IMR-90 (cell line): ENCODE measurements at regions not wholly inside any gene's neighbourhood (a gene's known extent, or its start where the extent isn't known, plus 50 kb on each side); places are given as distances from the start of the nearest gene placed in this dataset.

ENCODE experiments used
- ATAC-seq: fragments of 200-7000 bp; cut with Tn5 transposase; 2 replicates; pipeline ENCODE4 v1.9.1; 2020; ENCODE audit warnings: low read depth, mild to moderate bottlenecking, moderate library complexity
- BruUV-seq: library from RNA; stranded (reverse); fragments of 400-500 nt; replicated peaks from 2 replicates; lab custom pipeline; 2021; lab: Mats Ljungman, UMichigan
- CTCF ChIA-PET: fragments of 300-600 bp; formaldehyde crosslinking; extraction: SDS; loops from one replicate; lab custom pipeline; 2021; ENCODE audit warnings: antibody characterized with exemption; lab: Yijun Ruan, JAX
- POLR2A ChIA-PET: fragments of 300-600 bp; sonication (Branson Sonifier 250); formaldehyde crosslinking; loops from one replicate; lab custom pipeline; 2022; ENCODE audit warnings: antibody characterized with exemption; ENCODE audit not compliant: unreplicated experiment; lab: Charles Lee
- DNase-seq: peaks from one replicate; pipeline ENCODE4 v3.0.0; 2013
- H2AFZ ChIP-seq: replicated peaks from 2 replicates; pipeline ENCODE3; 2013; ENCODE audit warnings: low read length, mild to moderate bottlenecking; ENCODE audit not compliant: poor library complexity
- H2AK5ac ChIP-seq: 2 replicates; pipeline ENCODE4 v1.6.1; 2013; ENCODE audit warnings: low read depth, low read length, inconsistent platforms
- H2AK9ac ChIP-seq: replicated peaks from 2 replicates; pipeline ENCODE3; 2013; ENCODE audit warnings: mild to moderate bottlenecking, low read depth, low read length, moderate library complexity; ENCODE audit not compliant: poor library complexity
- H2BK120ac ChIP-seq: 2 replicates; pipeline ENCODE4 v1.6.1; 2013; ENCODE audit warnings: low read depth, low read length, inconsistent platforms
- H2BK15ac ChIP-seq: 3 replicates; pipeline ENCODE4 v1.6.1; 2013; ENCODE audit warnings: low read depth, low read length, inconsistent platforms
- H2BK20ac ChIP-seq: 2 replicates; pipeline ENCODE4 v1.6.1; 2013; ENCODE audit warnings: low read depth, mild to moderate bottlenecking, inconsistent platforms, low read length, moderate library complexity
- H2BK5ac ChIP-seq: 2 replicates; pipeline ENCODE4 v1.6.1; 2013; ENCODE audit warnings: mild to moderate bottlenecking, low read depth, low read length, inconsistent platforms; ENCODE audit not compliant: poor library complexity, severe bottlenecking
- H3K14ac ChIP-seq: replicated peaks from 2 replicates; pipeline ENCODE4 v1.6.1; 2013; ENCODE audit warnings: low read depth, low read length, inconsistent platforms
- H3K18ac ChIP-seq: 2 replicates; pipeline ENCODE4 v1.6.1; 2013; ENCODE audit warnings: low read depth, low read length, control low read depth
- H3K23ac ChIP-seq: 2 replicates; pipeline ENCODE4 v1.6.1; 2013; ENCODE audit warnings: low read depth, low read length, inconsistent platforms
- H3K27ac ChIP-seq: 2 replicates; pipeline ENCODE4 v1.5.1; 2013; ENCODE audit warnings: mild to moderate bottlenecking, control low read depth, low read length; ENCODE audit not compliant: insufficient read depth
- H3K27me3 ChIP-seq: 2 replicates; pipeline ENCODE4 v1.6.1; 2013; ENCODE audit warnings: low read length; ENCODE audit not compliant: control insufficient read depth, insufficient read depth
- H3K36me3 ChIP-seq: 2 replicates; pipeline ENCODE4 v1.6.1; 2013; ENCODE audit warnings: low read length, mixed read lengths; ENCODE audit not compliant: control insufficient read depth, insufficient read depth
- H3K4ac ChIP-seq: 2 replicates; pipeline ENCODE4 v1.6.1; 2013; ENCODE audit warnings: low read depth, low read length, inconsistent platforms
- H3K4me1 ChIP-seq: 2 replicates; pipeline ENCODE4 v1.6.1; 2013; ENCODE audit warnings: low read length, mixed read lengths; ENCODE audit not compliant: control insufficient read depth, insufficient read depth
- H3K4me2 ChIP-seq: 2 replicates; pipeline ENCODE4 v1.6.1; 2013; ENCODE audit warnings: low read depth, mild to moderate bottlenecking, control low read depth, low read length, moderate library complexity
- H3K4me3 ChIP-seq: 2 replicates; pipeline ENCODE4 v1.5.1; 2013; ENCODE audit warnings: low read depth, mild to moderate bottlenecking, control low read depth, low read length, moderate library complexity; ENCODE audit not compliant: insufficient read depth
- H3K56ac ChIP-seq: 2 replicates; pipeline ENCODE4 v1.6.1; 2013; ENCODE audit warnings: low read length, inconsistent platforms; ENCODE audit not compliant: insufficient read depth; ENCODE audit errors: extremely low read depth
- H3K79me1 ChIP-seq, 2 experiments: 2 replicates each; pipeline ENCODE4 v1.6.1; 2013; ENCODE audit warnings: low read length in 2 of 2, inconsistent platforms in 1 of 2, low read depth in 1 of 2
- H3K9ac ChIP-seq: 2 replicates; pipeline ENCODE4 v1.6.1; 2013; ENCODE audit warnings: low read depth, low read length, control low read depth
- H3K9me1 ChIP-seq: 2 replicates; pipeline ENCODE4 v1.6.1; 2013; ENCODE audit warnings: low read length, inconsistent platforms; ENCODE audit not compliant: insufficient read depth
- H3K9me3 ChIP-seq: 2 replicates; pipeline ENCODE4 v1.6.1; 2013; ENCODE audit warnings: low read length; ENCODE audit not compliant: control insufficient read depth, insufficient read depth
- H4K20me1 ChIP-seq: 2 replicates; pipeline ENCODE4 v1.6.1; 2013; ENCODE audit warnings: low read length, inconsistent platforms; ENCODE audit not compliant: insufficient read depth
- H4K5ac ChIP-seq: 2 replicates; pipeline ENCODE4 v1.6.1; 2013; ENCODE audit warnings: mild to moderate bottlenecking, low read depth, low read length, control low read depth
- H4K8ac ChIP-seq, 2 experiments: 2 replicates each; pipeline ENCODE4 v1.6.1; 2013; ENCODE audit warnings: low read depth in 2 of 2, low read length in 2 of 2, control low read depth in 1 of 2, inconsistent platforms in 1 of 2
- H4K91ac ChIP-seq: 2 replicates; pipeline ENCODE4 v1.6.1; 2013; ENCODE audit warnings: low read depth, low read length, inconsistent platforms; ENCODE audit not compliant: insufficient read depth
- BHLHE40 ChIP-seq: fragments of 150-350 bp; IDR thresholded peaks from 2 replicates; pipeline ENCODE4 v1.6.1; 2016; ENCODE audit warnings: mild to moderate bottlenecking, low read depth, low read length
- CEBPB ChIP-seq: IDR thresholded peaks from 2 replicates; pipeline ENCODE4 v1.6.1; 2012; ENCODE audit warnings: low read depth, low read length, improper control_type of control experiment
- CHD1 ChIP-seq: IDR thresholded peaks from 2 replicates; pipeline ENCODE4 v1.6.1; 2012; ENCODE audit warnings: low read depth, low read length, improper control_type of control experiment
- CTCF ChIP-seq: conservative IDR thresholded peaks from 2 replicates; pipeline ENCODE4 v1.5.1; 2012; ENCODE audit warnings: mild to moderate bottlenecking, low read depth, low read length, improper control_type of control experiment
- FOS ChIP-seq: fragments of 150-350 bp; IDR thresholded peaks from 2 replicates; pipeline ENCODE4 v1.6.1; 2016; ENCODE audit warnings: low read depth, low read length
- MAFK ChIP-seq: IDR thresholded peaks from 2 replicates; pipeline ENCODE4 v1.6.1; 2012; ENCODE audit warnings: low read depth, low read length, improper control_type of control experiment
- MAZ ChIP-seq: IDR thresholded peaks from 2 replicates; pipeline ENCODE4 v1.6.1; 2012; ENCODE audit warnings: low read depth, mild to moderate bottlenecking, low read length, improper control_type of control experiment, moderate library complexity, borderline replicate concordance
- MXI1 ChIP-seq: IDR thresholded peaks from 2 replicates; pipeline ENCODE4 v1.6.1; 2012; ENCODE audit warnings: low read depth, mild to moderate bottlenecking, low read length, moderate library complexity, borderline replicate concordance
- NFE2L2 ChIP-seq: fragments of 150-350 bp; IDR thresholded peaks from 2 replicates; pipeline ENCODE4 v1.6.1; 2016; ENCODE audit warnings: low read depth, mild to moderate bottlenecking, low read length
- POLR2A ChIP-seq: IDR thresholded peaks from 2 replicates; pipeline ENCODE4 v1.6.1; 2012; ENCODE audit warnings: mild to moderate bottlenecking, low read depth, low read length
- RAD21 ChIP-seq: IDR thresholded peaks from 2 replicates; pipeline ENCODE4 v1.6.1; 2012; ENCODE audit warnings: low read length, improper control_type of control experiment
- RCOR1 ChIP-seq: IDR thresholded peaks from 2 replicates; pipeline ENCODE4 v1.6.1; 2012; ENCODE audit warnings: mild to moderate bottlenecking, low read length, improper control_type of control experiment; ENCODE audit not compliant: insufficient replicate concordance
- RFX5 ChIP-seq: IDR thresholded peaks from 2 replicates; pipeline ENCODE4 v1.8.0; 2012; ENCODE audit warnings: low read depth, mild to moderate bottlenecking, low read length, moderate library complexity
- SMC3 ChIP-seq: fragments of 150-350 bp; IDR thresholded peaks from 2 replicates; pipeline ENCODE4 v1.6.1; 2016; ENCODE audit warnings: low read depth, mild to moderate bottlenecking, antibody characterized with exemption, low read length, moderate library complexity
- USF2 ChIP-seq: fragments of 150-350 bp; IDR thresholded peaks from 2 replicates; pipeline ENCODE4 v1.6.1; 2017; ENCODE audit warnings: mild to moderate bottlenecking, antibody characterized with exemption, low read length, low read depth
- WGBS, 2 experiments: methylation state at CpG; one replicate each; pipeline versions ENCODE4 v1.1.5 to v1.1.7; 2013; ENCODE audit warnings: missing lambda C conversion rate in 2 of 2; ENCODE audit not compliant: insufficient read length in 1 of 2; ENCODE audit errors: extremely low coverage in 2 of 2; 5-methylcytosine and 5-hydroxymethylcytosine counted together
- dilution Hi-C: fragments of 300-500 bp; cut with HindIII; formaldehyde crosslinking; loops from one replicate; pipeline ENCODE4 v1.14.3; 2018; ENCODE audit warnings: low sequenced_read_pairs; ENCODE audit not compliant: unreplicated experiment
- in situ Hi-C: fragments of 300-500 bp; cut with MboI; formaldehyde crosslinking; loops from 3 replicates; pipeline ENCODE4 v1.14.3; 2019; ENCODE audit warnings: low sequenced_read_pairs, inconsistent platforms, mixed read lengths
- intact Hi-C: fragments of 100-400 bp; cut with micrococcal nuclease; formaldehyde crosslinking; loops from 2 replicates; pipeline ENCODE4 v1.10.0; 2022
- TF ChIP-seq, protein P1 (sequence below): fragments of 150-350 bp; IDR thresholded peaks from 2 replicates; pipeline ENCODE4 v1.6.1; 2016; ENCODE audit warnings: low read depth, mild to moderate bottlenecking, low read length, moderate library complexity, borderline replicate concordance

- H3K14ac ChIP-seq = no peak overlapping the region
- no peak overlapping the region for H2BK15ac ChIP-seq
- CTCF ChIA-PET = interaction anchor here (0.5 kb wide), 1 partner anchor 13 kb away, joined by 3 read pairs; no protein-coding TSS in a partner anchor
- H4K8ac ChIP-seq = no peak overlapping the region
- dilution Hi-C loops = no loop called here
- no peak overlapping the region for H2BK20ac ChIP-seq
- H2AK9ac ChIP-seq = no peak overlapping the region
- no peak overlapping the region for H3K56ac ChIP-seq
- no peak overlapping the region for H4K5ac ChIP-seq
- H4K20me1 ChIP-seq = no peaks in the 10 kb centered on the region
- in situ Hi-C loops = loop anchor here (10.0 kb wide), 1 partner anchor 1359 kb away; no protein-coding TSS in a partner anchor
- H2BK5ac ChIP-seq = no peak overlapping the region
- no peak overlapping the region; the same call in 1 of the 2 replicates for H3K4me3 ChIP-seq
- BruUV-seq = no TSS peak
- no peak for DNase-seq
- TF ChIP-seq, protein P1, sequence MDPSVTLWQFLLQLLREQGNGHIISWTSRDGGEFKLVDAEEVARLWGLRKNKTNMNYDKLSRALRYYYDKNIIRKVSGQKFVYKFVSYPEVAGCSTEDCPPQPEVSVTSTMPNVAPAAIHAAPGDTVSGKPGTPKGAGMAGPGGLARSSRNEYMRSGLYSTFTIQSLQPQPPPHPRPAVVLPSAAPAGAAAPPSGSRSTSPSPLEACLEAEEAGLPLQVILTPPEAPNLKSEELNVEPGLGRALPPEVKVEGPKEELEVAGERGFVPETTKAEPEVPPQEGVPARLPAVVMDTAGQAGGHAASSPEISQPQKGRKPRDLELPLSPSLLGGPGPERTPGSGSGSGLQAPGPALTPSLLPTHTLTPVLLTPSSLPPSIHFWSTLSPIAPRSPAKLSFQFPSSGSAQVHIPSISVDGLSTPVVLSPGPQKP = no peak
- TF ChIP-seq CHD1 = no peak
- TF ChIP-seq POLR2A = no peak
- TF ChIP-seq MAFK = no peak
- no peak for TF ChIP-seq MAZ
- no peak for TF ChIP-seq CEBPB
- TF ChIP-seq CTCF = no peak
- no peak for TF ChIP-seq RCOR1
- no peak for TF ChIP-seq USF2
- no peak for TF ChIP-seq BHLHE40
- TF ChIP-seq SMC3 = no peak
- no peak for TF ChIP-seq RAD21
- no peak for TF ChIP-seq MXI1
- no peak for TF ChIP-seq FOS
- TF ChIP-seq RFX5 = no peak
- no peak for TF ChIP-seq NFE2L2
- H3K4me2 ChIP-seq = no peak overlapping the region
- H3K18ac ChIP-seq = no peak overlapping the region
- H3K36me3 ChIP-seq = no peaks in the 10 kb centered on the region
- no peak overlapping the region for H2AK5ac ChIP-seq
- H3K23ac ChIP-seq = no peak overlapping the region
- intact Hi-C loops = no loop called here
- no peaks in the 10 kb centered on the region for H3K9me1 ChIP-seq
- H3K9ac ChIP-seq = no peak overlapping the region
- H3K27ac ChIP-seq = no peak overlapping the region
- no peaks in the 10 kb centered on the region for H3K79me1 ChIP-seq
- no peak overlapping the region for H2AFZ ChIP-seq
- POLR2A ChIA-PET = no interaction called here
- no peak overlapping the region for H3K4ac ChIP-seq
- no peaks in the 10 kb centered on the region for H3K9me3 ChIP-seq
- H4K91ac ChIP-seq = no peak overlapping the region
- no peaks in the 10 kb centered on the region for H3K4me1 ChIP-seq
- ATAC-seq = no peak
- 3% methylated on average over 5 of the region's 32 CpGs; no CpG with 5 or more reads in 1 of the 2 experiments for WGBS, 2 experiments
- peaks cover 24% of the 10 kb centered on the region for H3K27me3 ChIP-seq
- H2BK120ac ChIP-seq = no peak overlapping the region
Observed at GRCh38 chr5:1593903-1594356, 70.2 kb upstream of the LPCAT1 start.
